ENCODE measurements at regions not wholly inside any gene's neighbourhood (a gene's known extent, or its start where the extent isn't known, plus 50 kb on each side); places are given as distances from the start of the nearest gene placed in this dataset.

DNA sequence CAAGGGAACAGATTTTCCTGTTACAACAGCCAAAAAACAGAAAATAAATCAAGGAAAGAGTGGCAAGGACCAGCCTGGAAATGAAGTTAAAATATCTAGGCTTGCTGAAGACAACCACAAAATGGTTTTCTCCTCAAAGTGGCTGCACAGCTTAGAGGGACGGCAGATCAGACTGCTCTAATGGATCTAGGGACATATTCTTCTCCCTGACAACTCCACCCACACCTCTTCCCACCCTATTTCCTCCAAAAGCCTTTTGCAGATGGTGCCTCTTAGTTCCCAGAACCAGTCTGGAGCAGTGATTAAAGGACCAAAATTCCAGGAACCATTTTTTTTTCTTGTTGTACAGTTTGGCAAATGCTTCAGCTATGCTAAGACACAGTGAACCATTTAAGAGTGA, 220.2 kb upstream of the SIX2 start:
- TF ChIP-seq, protein P1, sequence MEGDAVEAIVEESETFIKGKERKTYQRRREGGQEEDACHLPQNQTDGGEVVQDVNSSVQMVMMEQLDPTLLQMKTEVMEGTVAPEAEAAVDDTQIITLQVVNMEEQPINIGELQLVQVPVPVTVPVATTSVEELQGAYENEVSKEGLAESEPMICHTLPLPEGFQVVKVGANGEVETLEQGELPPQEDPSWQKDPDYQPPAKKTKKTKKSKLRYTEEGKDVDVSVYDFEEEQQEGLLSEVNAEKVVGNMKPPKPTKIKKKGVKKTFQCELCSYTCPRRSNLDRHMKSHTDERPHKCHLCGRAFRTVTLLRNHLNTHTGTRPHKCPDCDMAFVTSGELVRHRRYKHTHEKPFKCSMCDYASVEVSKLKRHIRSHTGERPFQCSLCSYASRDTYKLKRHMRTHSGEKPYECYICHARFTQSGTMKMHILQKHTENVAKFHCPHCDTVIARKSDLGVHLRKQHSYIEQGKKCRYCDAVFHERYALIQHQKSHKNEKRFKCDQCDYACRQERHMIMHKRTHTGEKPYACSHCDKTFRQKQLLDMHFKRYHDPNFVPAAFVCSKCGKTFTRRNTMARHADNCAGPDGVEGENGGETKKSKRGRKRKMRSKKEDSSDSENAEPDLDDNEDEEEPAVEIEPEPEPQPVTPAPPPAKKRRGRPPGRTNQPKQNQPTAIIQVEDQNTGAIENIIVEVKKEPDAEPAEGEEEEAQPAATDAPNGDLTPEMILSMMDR (IDR thresholded peaks at IDR 0.05; ENCODE audit: borderline replicate concordance) = no peak
- Histone ChIP-seq H3K27ac (replicated peaks) (no peak overlapping the region), H3K36me3 (no peaks in the 10 kb centered on the region), H3K9me3 (replicated peaks) (peaks cover 5% of the 10 kb centered on the region), H3K27me3 (ENCODE audit: low read depth) (no peaks in the 10 kb centered on the region), H3K4me1 (no peaks in the 10 kb centered on the region), H3K4me3 (no peak overlapping the region)
- intact Hi-C loops (cut with micrococcal nuclease) = no loop called here
- no peak for DNase-seq

DNA sequence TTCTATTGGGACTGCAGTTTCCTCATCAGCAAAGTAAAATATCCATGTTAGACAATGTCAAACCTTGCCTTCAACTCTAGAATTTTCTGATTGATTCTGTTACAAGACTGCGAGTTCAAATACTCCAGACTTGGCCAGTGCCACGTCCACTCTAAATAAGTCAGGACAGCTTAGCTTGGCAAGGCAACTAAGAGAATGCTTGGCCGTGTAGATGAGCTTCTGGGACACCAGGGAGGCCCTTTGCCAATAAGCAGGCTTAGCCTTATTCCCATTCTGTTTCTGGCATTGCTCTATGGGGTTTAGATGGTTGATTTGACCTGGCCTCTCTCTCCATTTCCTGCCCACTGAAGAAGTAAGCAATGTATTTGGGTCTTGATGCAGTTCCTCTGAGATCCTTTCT, 218.1 kb upstream of the SIX2 start:
- Histone ChIP-seq H3K9me3 (replicated peaks) (peaks cover 5% of the 10 kb centered on the region), H3K4me3 (no peak overlapping the region), H3K36me3 (no peaks in the 10 kb centered on the region), H3K4me1 (no peaks in the 10 kb centered on the region), H3K27ac (replicated peaks) (no peak overlapping the region), H3K27me3 (ENCODE audit: low read depth) (peaks cover 15% of the 10 kb centered on the region)
- DNase-seq = no peak
- TF ChIP-seq, protein P1 (IDR thresholded peaks at IDR 0.05; ENCODE audit: borderline replicate concordance) = no peak
- intact Hi-C loops (cut with micrococcal nuclease) = no loop called here

DNA sequence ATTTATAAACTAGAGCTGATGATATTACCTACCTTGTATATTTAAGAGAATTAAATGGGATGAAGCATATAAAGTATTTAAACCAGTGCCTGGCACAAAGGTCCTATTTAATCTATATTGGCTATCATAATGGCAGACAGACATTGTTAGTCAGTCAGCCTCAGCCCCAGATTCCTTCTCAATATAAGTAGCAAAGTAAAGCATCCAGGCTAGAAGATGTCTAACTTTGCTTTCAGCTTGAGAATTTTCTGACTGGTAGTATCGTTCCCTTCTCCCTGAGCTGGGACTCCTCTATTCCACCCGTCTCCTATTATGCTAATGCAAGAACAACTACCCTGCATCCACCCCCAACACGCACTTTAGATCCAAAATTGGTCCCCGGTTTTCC, 215.7 kb upstream of the SIX2 start:
- peaks cover 38% of the 10 kb centered on the region for H3K27me3 ChIP-seq (ENCODE audit: low read depth)
- TF ChIP-seq, protein P1 (IDR thresholded peaks at IDR 0.05; ENCODE audit: borderline replicate concordance) = no peak
- peaks cover 5% of the 10 kb centered on the region for H3K9me3 ChIP-seq (replicated peaks)
- intact Hi-C loops (cut with micrococcal nuclease) = no loop called here
- no peaks in the 10 kb centered on the region for H3K4me1 ChIP-seq
- H3K36me3 ChIP-seq = no peaks in the 10 kb centered on the region
- DNase-seq = no peak
- H3K27ac ChIP-seq (replicated peaks) = no peak overlapping the region
- no peak overlapping the region for H3K4me3 ChIP-seq

DNA sequence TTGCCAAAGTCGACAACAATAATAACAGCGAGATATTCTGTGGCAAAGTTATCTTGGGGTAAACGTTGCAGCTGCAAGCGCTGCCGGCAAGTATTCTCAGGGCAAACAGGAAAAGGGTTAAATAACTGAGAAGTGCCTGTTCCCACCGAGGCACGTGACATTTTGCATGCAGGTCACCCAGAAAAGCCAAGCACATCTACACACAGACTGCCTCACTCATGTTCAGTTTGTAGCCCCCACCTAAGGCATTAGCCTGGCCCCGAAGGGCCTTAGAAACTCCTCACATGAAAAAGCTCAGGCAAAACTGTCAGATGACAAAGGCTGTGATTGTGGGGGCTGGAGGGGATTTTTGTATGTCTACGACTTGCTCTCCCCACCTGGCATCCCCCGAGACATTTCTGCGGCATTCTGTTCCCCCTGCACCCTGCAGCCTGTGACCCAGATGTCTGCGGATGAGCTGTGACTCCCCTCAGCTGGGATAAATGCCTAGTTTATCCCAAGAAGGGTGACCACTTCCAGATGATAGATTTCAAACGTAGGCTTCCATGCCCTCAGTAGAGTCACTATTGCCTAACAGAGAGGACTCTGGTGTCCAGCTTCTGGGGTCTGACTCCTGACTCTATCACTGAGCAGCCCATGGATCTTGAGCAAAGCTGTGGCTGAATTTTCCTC, 215.2 kb upstream of the SIX2 start:
- no peak overlapping the region for H3K4me3 ChIP-seq
- H3K27ac ChIP-seq (replicated peaks) = no peak overlapping the region
- peaks cover 43% of the 10 kb centered on the region for H3K27me3 ChIP-seq (ENCODE audit: low read depth)
- intact Hi-C loops (cut with micrococcal nuclease) = no loop called here
- H3K9me3 ChIP-seq (replicated peaks) = peaks cover 5% of the 10 kb centered on the region
- H3K36me3 ChIP-seq = no peaks in the 10 kb centered on the region
- H3K4me1 ChIP-seq = no peaks in the 10 kb centered on the region
- no peak for DNase-seq
- TF ChIP-seq, protein P1 (IDR thresholded peaks at IDR 0.05; ENCODE audit: borderline replicate concordance) = no peak

DNA sequence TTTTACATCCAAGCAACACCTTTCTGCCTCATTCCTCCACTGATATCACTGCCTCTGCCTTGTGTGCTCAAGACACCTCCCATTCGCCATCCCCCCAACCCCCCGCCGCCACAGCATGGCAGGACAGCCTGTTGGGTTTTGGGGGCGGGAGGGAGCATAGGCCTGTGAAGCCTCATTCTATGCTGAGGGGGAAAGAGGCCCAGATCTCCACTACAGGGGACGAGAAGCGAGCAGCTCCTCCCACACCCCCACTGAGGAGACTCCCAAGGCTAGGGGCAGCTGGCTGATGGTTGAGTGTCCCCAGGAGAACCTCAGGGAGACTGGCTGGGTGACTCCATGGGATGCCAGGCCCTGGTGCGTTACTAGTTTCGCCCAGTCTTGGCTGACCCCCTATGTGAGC, 214.3 kb upstream of the SIX2 start:
- H3K9me3 ChIP-seq (replicated peaks) = peaks cover 5% of the 10 kb centered on the region
- no peaks in the 10 kb centered on the region for H3K4me1 ChIP-seq
- no peaks in the 10 kb centered on the region for H3K36me3 ChIP-seq
- H3K27ac ChIP-seq (replicated peaks) = no peak overlapping the region
- intact Hi-C loops (cut with micrococcal nuclease) = no loop called here
- TF ChIP-seq, protein P1 (IDR thresholded peaks at IDR 0.05; ENCODE audit: borderline replicate concordance) = no peak
- peaks cover 46% of the 10 kb centered on the region for H3K27me3 ChIP-seq (ENCODE audit: low read depth)
- no peak overlapping the region for H3K4me3 ChIP-seq
- DNase-seq = no peak
